CD4-positive, alpha-beta T cell (primary cell): ENCODE measurements at regions not wholly inside any gene's neighbourhood (a gene's known extent, or its start where the extent isn't known, plus 50 kb on each side); places are given as distances from the start of the nearest gene placed in this dataset.

Experiments
- ATAC-seq: fragments of 200-7000 bp; cut with Tn5 transposase; one replicate; pipeline ENCODE4 v1.10.0; 2022; ENCODE audit warnings: mild to moderate bottlenecking; ENCODE audit not compliant: poor library complexity
- CTCF ChIA-PET: fragments of 350-600 bp; sonication (Branson Sonifier 250); formaldehyde crosslinking; loops from one replicate; lab custom pipeline; 2021; ENCODE audit warnings: antibody characterized with exemption, inconsistent platforms; lab: Charles Lee
- POLR2A ChIA-PET: fragments of 350-600 bp; sonication (Branson Sonifier 250); formaldehyde crosslinking; loops from one replicate; lab custom pipeline; 2021; ENCODE audit warnings: antibody characterized with exemption, inconsistent platforms; lab: Charles Lee
- DNase-seq, 14 experiments: peaks; one replicate each; pipeline ENCODE4 v3.0.0-alpha.2; 2013 to 2020; ENCODE audit warnings: mixed read lengths in 2 of 14
- H3K27ac ChIP-seq, 2 donors: one replicate each; pipeline versions ENCODE4 v1.5.1 to v1.7.0; 2013; ENCODE audit warnings: low read length in 2 of 2, low read depth in 1 of 2, mild to moderate bottlenecking in 1 of 2
- H3K27me3 ChIP-seq, 2 experiments: 1 replicate in 1 of 2; 2 replicates in 1 of 2; pipeline versions ENCODE4 v1.6.1 to v1.7.0; 2013; ENCODE audit warnings: low read length in 2 of 2, control low read depth in 1 of 2, mild to moderate bottlenecking in 1 of 2, moderate library complexity in 1 of 2; ENCODE audit not compliant: insufficient read depth in 2 of 2, control insufficient read depth in 1 of 2
- H3K36me3 ChIP-seq: one replicate; pipeline ENCODE4 v1.6.1; 2013; ENCODE audit warnings: low read length, control low read depth; ENCODE audit not compliant: insufficient read depth
- H3K4me1 ChIP-seq: one replicate; pipeline ENCODE4 v1.6.1; 2013; ENCODE audit warnings: low read length, control low read depth; ENCODE audit not compliant: insufficient read depth
- H3K4me3 ChIP-seq: one replicate; pipeline ENCODE4 v1.5.1; 2013; ENCODE audit warnings: mild to moderate bottlenecking, low read length, moderate library complexity
- H3K9me3 ChIP-seq, 2 experiments: 1 replicate in 1 of 2; 2 replicates in 1 of 2; pipeline versions ENCODE4 v1.6.1 to v1.7.0; 2013; ENCODE audit warnings: low read length in 2 of 2, mild to moderate bottlenecking in 2 of 2, control low read depth in 1 of 2, moderate library complexity in 1 of 2; ENCODE audit not compliant: control insufficient read depth in 1 of 2, insufficient read depth in 1 of 2
- H3K27ac Mint-ChIP-seq: one replicate; pipeline ENCODE4 v1.8.0; 2020; ENCODE audit warnings: mixed read lengths
- H3K27me3 Mint-ChIP-seq: one replicate; pipeline ENCODE4 v1.8.0; 2021; ENCODE audit warnings: mixed read lengths
- H3K36me3 Mint-ChIP-seq: one replicate; pipeline ENCODE4 v1.8.0; 2021; ENCODE audit warnings: low read depth, mixed read lengths
- H3K4me1 Mint-ChIP-seq: one replicate; pipeline ENCODE4 v1.8.0; 2021; ENCODE audit warnings: low read depth, mixed read lengths
- H3K4me3 Mint-ChIP-seq: one replicate; pipeline ENCODE4 v1.8.0; 2020; ENCODE audit warnings: mild to moderate bottlenecking, mixed read lengths
- H3K9me3 Mint-ChIP-seq: one replicate; pipeline ENCODE4 v1.8.0; 2020; ENCODE audit warnings: mixed read lengths
- CTCF ChIP-seq: fragments of 200-600 bp; IDR thresholded peaks from one replicate; pipeline ENCODE4 v1.8.0; 2022; ENCODE audit warnings: antibody characterized with exemption, mild to moderate bottlenecking
- intact Hi-C, 2 experiments: fragments of 100-400 bp; cut with DNase I in 1 of 2; cut with micrococcal nuclease in 1 of 2; formaldehyde crosslinking; loops; one replicate each; pipeline versions ENCODE4 v1.15.1 to v1.9.0; 2023 to 2025; cut with DNase I, micrococcal nuclease

GRCh38 chr5:2677689-2678088 lies 73.8 kb downstream of the IRX2 start:
- ChIA-PET POLR2A (no interaction called here), CTCF (no interaction called here)
- no peaks in the 10 kb centered on the region for H3K27me3 Mint-ChIP-seq
- no peaks in the 10 kb centered on the region for H3K4me1 Mint-ChIP-seq
- no peaks in the 10 kb centered on the region for H3K36me3 Mint-ChIP-seq
- no peaks in the 10 kb centered on the region for H3K36me3 ChIP-seq
- no peak overlapping the region for H3K4me3 ChIP-seq
- intact Hi-C loops: no loop called here
- no peak for TF ChIP-seq CTCF
- no peak overlapping the region for H3K27ac Mint-ChIP-seq
- no peaks in the 10 kb centered on the region for H3K9me3 Mint-ChIP-seq
- H3K4me1 ChIP-seq: no peaks in the 10 kb centered on the region
- H3K4me3 Mint-ChIP-seq: no peak overlapping the region
- DNase-seq (no peak), ATAC-seq (no peak)
- no peaks in the 10 kb centered on the region for H3K27me3 ChIP-seq
- peaks cover 0 to 17% of the 10 kb centered on the region in 2 experiments for H3K9me3 ChIP-seq
- no peak overlapping the region for H3K27ac ChIP-seq

- Histone ChIP-seq H3K27me3 (no peaks in the 10 kb centered on the region), H3K9me3 (peaks cover 0 to 23% of the 10 kb centered on the region in 2 experiments), H3K27ac (no peak overlapping the region), H3K4me3 (no peak overlapping the region), H3K36me3 (no peaks in the 10 kb centered on the region), H3K4me1 (no peaks in the 10 kb centered on the region)
- Mint-ChIP-seq H3K27me3 (no peaks in the 10 kb centered on the region), H3K4me1 (no peaks in the 10 kb centered on the region), H3K36me3 (no peaks in the 10 kb centered on the region), H3K4me3 (no peak overlapping the region), H3K27ac (no peak overlapping the region), H3K9me3 (no peaks in the 10 kb centered on the region)
- TF ChIP-seq CTCF: no peak
- ChIA-PET CTCF (interaction anchor here (1.0 kb wide), 1 partner anchor 10 kb away, joined by 4 read pairs; no protein-coding TSS in a partner anchor), POLR2A (no interaction called here)
- DNase-seq: no peak
- intact Hi-C loops: no loop called here
- ATAC-seq: no peak
Measured at GRCh38 chr5:2675548-2675947, 75.9 kb downstream of the IRX2 start.

- no peak for TF ChIP-seq CTCF
- Histone ChIP-seq H3K36me3 (no peaks in the 10 kb centered on the region), H3K4me3 (no peak overlapping the region), H3K9me3 (peaks cover 0 to 31% of the 10 kb centered on the region in 2 experiments), H3K27ac (no peak overlapping the region), H3K27me3 (no peaks in the 10 kb centered on the region), H3K4me1 (no peaks in the 10 kb centered on the region)
- no peaks in the 10 kb centered on the region for H3K36me3 Mint-ChIP-seq
- H3K27me3 Mint-ChIP-seq: no peaks in the 10 kb centered on the region
- CTCF ChIA-PET: no interaction called here
- H3K4me3 Mint-ChIP-seq: no peak overlapping the region
- no peaks in the 10 kb centered on the region for H3K9me3 Mint-ChIP-seq
- ATAC-seq (no peak), DNase-seq (no peak)
- H3K4me1 Mint-ChIP-seq: no peaks in the 10 kb centered on the region
- POLR2A ChIA-PET: no interaction called here
- intact Hi-C loops: no loop called here
- no peak overlapping the region for H3K27ac Mint-ChIP-seq
Measured at GRCh38 chr5:2674456-2674855, 77.0 kb downstream of the IRX2 start.
